Bronchial epithelial cell (primary cell): ENCODE measurements at regions not wholly inside any gene's neighbourhood (a gene's known extent, or its start where the extent isn't known, plus 50 kb on each side); places are given as distances from the start of the nearest gene placed in this dataset.
"Not testable (repeated sequence)": the region's sequence is repeated elsewhere in the genome, so short reads cannot be mapped to it uniquely, and the experiment has no call there.

Experiments
- DNase-seq: peaks from one replicate; pipeline ENCODE4 v3.0.0-alpha.2; 2010; ENCODE audit warnings: low read depth
- FAIRE-seq: peaks from 2 replicates; lab custom pipeline; 2011; peaks lifted over from hg19 to GRCh38; lab: Jason Lieb, UNC
- H3K27me3 ChIP-seq: 2 replicates; pipeline ENCODE4 v1.5.1; 2011; ENCODE audit warnings: low read length; ENCODE audit not compliant: control insufficient read depth, insufficient read depth
- H3K36me3 ChIP-seq: 2 replicates; pipeline ENCODE4 v1.5.1; 2011; ENCODE audit warnings: low read length; ENCODE audit not compliant: control insufficient read depth, insufficient read depth
- H3K4me3 ChIP-seq: 2 replicates; pipeline ENCODE4 v1.5.1; 2011; ENCODE audit warnings: mild to moderate bottlenecking, low read depth, low read length, control low read depth
- CTCF ChIP-seq: IDR thresholded peaks from 2 replicates; pipeline ENCODE4 v1.5.1; 2011; ENCODE audit warnings: mild to moderate bottlenecking, moderate library complexity, low read length, control low read depth, inconsistent platforms; ENCODE audit not compliant: insufficient read depth, severe bottlenecking

GRCh38 chr1:5140136-5140535 is 485.7 kb downstream of the AJAP1 start:
- H3K36me3 ChIP-seq: no peaks in the 10 kb centered on the region
- no peak for TF ChIP-seq CTCF
- FAIRE-seq: no peak
- H3K27me3 ChIP-seq: no peaks in the 10 kb centered on the region
- DNase-seq: peak; percentile 39
- H3K4me3 ChIP-seq: no peak overlapping the region

- no peak for DNase-seq
- Histone ChIP-seq H3K4me3 (no peak overlapping the region), H3K27me3 (no peaks in the 10 kb centered on the region), H3K36me3 (no peaks in the 10 kb centered on the region)
- no peak for TF ChIP-seq CTCF
- no peak for FAIRE-seq
Observed at GRCh38 chr1:5129746-5130355, 475.4 kb downstream of the AJAP1 start.

- FAIRE-seq: no peak
Observed at GRCh38 chr1:5125208-5125607, 470.8 kb downstream of the AJAP1 start.

GRCh38 chr1:5120559-5120958 is 466.1 kb downstream of the AJAP1 start:
- DNase-seq (no peak), FAIRE-seq (no peak)
- no peak for TF ChIP-seq CTCF
- no peaks in the 10 kb centered on the region for H3K36me3 ChIP-seq
- H3K4me3 ChIP-seq: no peak overlapping the region
- no peaks in the 10 kb centered on the region for H3K27me3 ChIP-seq

More at GRCh38 chr1:5125208-5125607, 470.8 kb downstream of the AJAP1 start:
- Histone ChIP-seq H3K27me3 (no peaks in the 10 kb centered on the region), H3K4me3 (no peak overlapping the region), H3K36me3 (no peaks in the 10 kb centered on the region)
- DNase-seq: no peak
- no peak for TF ChIP-seq CTCF

- Histone ChIP-seq H3K4me3 (no peak overlapping the region), H3K36me3 (no peaks in the 10 kb centered on the region), H3K27me3 (no peaks in the 10 kb centered on the region)
- no peak for DNase-seq
- no peak for TF ChIP-seq CTCF
- no peak for FAIRE-seq
Observed at GRCh38 chr1:5119366-5120234, 465.2 kb downstream of the AJAP1 start.

GRCh38 chr1:5118771-5119170 is 464.4 kb downstream of the AJAP1 start:
- not testable (repeated sequence) for H3K36me3 ChIP-seq, DNase-seq, H3K4me3 ChIP-seq, FAIRE-seq, H3K27me3 ChIP-seq

GRCh38 chr1:5118292-5118691 is 463.9 kb downstream of the AJAP1 start:
- H3K4me3 ChIP-seq, H3K27me3 ChIP-seq, DNase-seq, H3K36me3 ChIP-seq, FAIRE-seq: not testable (repeated sequence)
